Vagina (tissue), 2 donors: ENCODE measurements at regions not wholly inside any gene's neighbourhood (a gene's known extent, or its start where the extent isn't known, plus 50 kb on each side); places are given as distances from the start of the nearest gene placed in this dataset.

ENCODE experiments used
- DNase-seq, 2 donors: peaks; one replicate each; pipeline ENCODE4 v3.0.0-alpha.2; 2017; ENCODE audit errors: extremely low spot score in 2 of 2
- H3K27ac ChIP-seq: fragments of 200-600 bp; sonication (generic); one replicate; pipeline ENCODE4 v1.5.1; 2019
- H3K27me3 ChIP-seq: fragments of 200-600 bp; sonication (generic); one replicate; pipeline ENCODE4 v1.5.1; 2019
- H3K36me3 ChIP-seq, 2 donors: fragments of 200-600 bp; sonication (generic); one replicate each; pipeline ENCODE4 v1.5.1; 2017 to 2019
- H3K4me1 ChIP-seq: fragments of 200-600 bp; sonication (generic); one replicate; pipeline ENCODE4 v1.5.1; 2019
- H3K4me3 ChIP-seq, 2 donors: fragments of 200-600 bp; sonication (generic); 1 replicate in 1 of 2; 2 replicates in 1 of 2; pipeline ENCODE4 v1.5.1; 2016 to 2019
- H3K9me3 ChIP-seq: fragments of 200-600 bp; sonication (generic); one replicate; pipeline ENCODE4 v1.5.1; 2019
- POLR2A ChIP-seq, 2 donors: fragments of 450-650 bp; IDR thresholded peaks; one replicate each; pipeline ENCODE4 v1.6.1; 2017; ENCODE audit warnings: antibody characterized with exemption in 2 of 2, mild to moderate bottlenecking in 2 of 2, moderate library complexity in 2 of 2
- POLR2AphosphoS5 ChIP-seq, 2 donors: sonication (generic); formaldehyde crosslinking; IDR thresholded peaks; one replicate each; pipeline ENCODE4 v1.9.0; 2017; ENCODE audit warnings: antibody characterized with exemption in 2 of 2, mild to moderate bottlenecking in 2 of 2, low read depth in 1 of 2; ENCODE audit not compliant: insufficient read depth in 1 of 2
- intact Hi-C: fragments of 100-400 bp; cut with DNase I; formaldehyde crosslinking; loops from one replicate; pipeline ENCODE4 v1.15.1; 2023
- TF ChIP-seq, protein P1 (sequence below), 3 experiments: fragments of 450-650 bp in 2 of 3; fragments of 200-600 bp in 1 of 3; sonication (generic) in 1 of 3; IDR thresholded peaks; one replicate each; pipeline ENCODE4 v1.5.1; 2017 to 2019; ENCODE audit warnings: antibody characterized with exemption in 3 of 3, mild to moderate bottlenecking in 2 of 3, moderate library complexity in 2 of 3

DNA sequence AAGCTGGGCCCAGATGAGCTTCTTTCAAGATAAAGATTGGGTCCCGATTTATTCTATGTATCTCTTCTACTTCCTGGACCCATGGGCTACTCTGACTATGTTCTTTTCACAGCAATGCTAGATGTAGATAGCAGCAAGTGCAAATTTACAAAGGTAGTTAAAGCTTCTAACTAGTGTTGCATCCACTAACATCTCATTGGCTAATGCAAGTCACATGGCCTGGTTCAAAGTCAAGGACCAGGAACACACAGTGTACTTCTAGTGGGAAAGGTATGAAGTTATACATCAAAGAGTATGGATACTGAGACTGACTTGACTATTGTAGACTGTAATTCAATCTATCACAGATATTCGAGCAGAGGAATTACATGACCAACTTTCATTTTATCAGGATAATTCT is 588.8 kb downstream of the PLA2G4A start:
- Histone ChIP-seq H3K4me1 (no peaks in the 10 kb centered on the region), H3K9me3 (no peaks in the 10 kb centered on the region), H3K4me3 (no peak overlapping the region), H3K27ac (no peak overlapping the region), H3K36me3 (no peaks in the 10 kb centered on the region), H3K27me3 (no peaks in the 10 kb centered on the region)
- TF ChIP-seq, protein P1, sequence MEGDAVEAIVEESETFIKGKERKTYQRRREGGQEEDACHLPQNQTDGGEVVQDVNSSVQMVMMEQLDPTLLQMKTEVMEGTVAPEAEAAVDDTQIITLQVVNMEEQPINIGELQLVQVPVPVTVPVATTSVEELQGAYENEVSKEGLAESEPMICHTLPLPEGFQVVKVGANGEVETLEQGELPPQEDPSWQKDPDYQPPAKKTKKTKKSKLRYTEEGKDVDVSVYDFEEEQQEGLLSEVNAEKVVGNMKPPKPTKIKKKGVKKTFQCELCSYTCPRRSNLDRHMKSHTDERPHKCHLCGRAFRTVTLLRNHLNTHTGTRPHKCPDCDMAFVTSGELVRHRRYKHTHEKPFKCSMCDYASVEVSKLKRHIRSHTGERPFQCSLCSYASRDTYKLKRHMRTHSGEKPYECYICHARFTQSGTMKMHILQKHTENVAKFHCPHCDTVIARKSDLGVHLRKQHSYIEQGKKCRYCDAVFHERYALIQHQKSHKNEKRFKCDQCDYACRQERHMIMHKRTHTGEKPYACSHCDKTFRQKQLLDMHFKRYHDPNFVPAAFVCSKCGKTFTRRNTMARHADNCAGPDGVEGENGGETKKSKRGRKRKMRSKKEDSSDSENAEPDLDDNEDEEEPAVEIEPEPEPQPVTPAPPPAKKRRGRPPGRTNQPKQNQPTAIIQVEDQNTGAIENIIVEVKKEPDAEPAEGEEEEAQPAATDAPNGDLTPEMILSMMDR (IDR thresholded peaks at IDR 0.05), result no peak
- no peak for TF ChIP-seq POLR2A (IDR thresholded peaks at IDR 0.05)
- no peak for DNase-seq
- intact Hi-C loops, result no loop called here

DNA sequence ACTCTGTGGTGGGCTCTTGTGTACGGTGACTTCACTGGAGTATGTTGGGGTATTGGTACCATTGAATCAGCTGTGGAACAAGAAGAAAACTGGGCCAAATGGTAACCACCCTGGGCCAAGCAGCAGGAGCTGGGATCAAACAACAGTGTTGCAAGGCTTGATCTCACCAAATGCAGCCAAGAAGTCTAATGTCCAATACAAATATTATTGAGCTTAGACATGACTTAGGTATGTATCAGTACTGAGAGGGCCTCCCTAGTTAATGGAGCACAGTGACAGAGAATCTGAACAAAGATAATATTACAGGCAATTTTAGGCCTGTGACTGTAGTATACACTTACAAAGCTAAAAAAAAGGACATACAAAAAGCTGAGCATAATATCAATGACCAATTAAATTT is 604.8 kb downstream of the PLA2G4A start:
- TF ChIP-seq POLR2AphosphoS5 (IDR thresholded peaks at IDR 0.05; ENCODE audit: insufficient read depth in 1 of 2, low read depth in 1 of 2) (no peak), POLR2A (IDR thresholded peaks at IDR 0.05) (no peak)
- TF ChIP-seq, protein P1 (IDR thresholded peaks at IDR 0.05), result no peak
- Histone ChIP-seq H3K9me3 (no peaks in the 10 kb centered on the region), H3K27ac (no peak overlapping the region), H3K27me3 (no peaks in the 10 kb centered on the region), H3K36me3 (no peaks in the 10 kb centered on the region), H3K4me1 (no peaks in the 10 kb centered on the region), H3K4me3 (no peak overlapping the region)
- intact Hi-C loops, result no loop called here
- no peak for DNase-seq

DNA sequence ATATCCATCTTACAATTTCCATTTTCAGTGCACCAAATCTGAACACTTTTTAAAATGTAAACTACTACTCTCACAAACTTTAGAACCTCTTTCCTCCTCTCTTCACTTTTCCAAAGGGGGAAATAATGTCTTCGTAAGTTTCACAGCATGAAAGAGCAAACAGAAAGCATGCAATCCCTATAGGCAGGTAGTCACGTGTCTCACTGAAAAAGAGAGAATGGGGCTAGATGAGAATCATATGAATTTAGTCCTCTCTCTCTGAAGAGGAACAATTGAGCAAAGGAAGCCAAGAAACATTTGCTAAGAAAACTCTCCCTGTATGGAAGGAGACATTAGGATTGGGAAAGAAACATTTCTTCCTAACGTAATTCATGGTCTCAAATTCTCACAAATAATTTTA is 613.9 kb downstream of the PLA2G4A start:
- no peaks in the 10 kb centered on the region for H3K36me3 ChIP-seq
- H3K27me3 ChIP-seq, result no peaks in the 10 kb centered on the region
- intact Hi-C loops, result no loop called here
- no peak overlapping the region for H3K27ac ChIP-seq
- no peaks in the 10 kb centered on the region for H3K4me1 ChIP-seq
- TF ChIP-seq, protein P1 (IDR thresholded peaks at IDR 0.05), result no peak
- no peak for TF ChIP-seq POLR2AphosphoS5 (IDR thresholded peaks at IDR 0.05; ENCODE audit: insufficient read depth in 1 of 2, low read depth in 1 of 2)
- no peak for TF ChIP-seq POLR2A (IDR thresholded peaks at IDR 0.05)
- H3K4me3 ChIP-seq, result no peak overlapping the region
- no peaks in the 10 kb centered on the region for H3K9me3 ChIP-seq
- DNase-seq, result no peak

DNA sequence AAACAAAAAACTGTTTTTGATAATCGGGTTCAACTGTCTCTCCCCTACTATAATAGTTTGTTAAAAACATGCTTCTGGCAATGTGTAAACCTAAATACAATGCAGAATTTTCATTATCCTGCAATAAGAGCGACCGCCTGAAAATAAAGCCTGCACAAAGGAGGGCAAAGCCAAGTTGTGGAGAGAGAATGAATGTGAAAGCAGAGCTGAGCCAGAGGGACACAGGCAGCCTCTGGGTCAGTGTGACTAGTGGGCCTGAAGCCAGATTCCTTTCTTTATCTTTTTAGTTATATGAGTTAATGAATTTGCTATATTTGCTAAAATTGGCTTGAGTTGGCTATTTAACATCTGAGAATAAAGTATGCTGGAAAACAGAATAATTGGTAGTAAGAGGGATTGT is 615.2 kb downstream of the PLA2G4A start:
- TF ChIP-seq POLR2AphosphoS5 (IDR thresholded peaks at IDR 0.05; ENCODE audit: insufficient read depth in 1 of 2, low read depth in 1 of 2), result no peak
- no peak for TF ChIP-seq POLR2A (IDR thresholded peaks at IDR 0.05)
- TF ChIP-seq, protein P1 (IDR thresholded peaks at IDR 0.05), result no peak
- no peak for DNase-seq
- Histone ChIP-seq H3K9me3 (no peaks in the 10 kb centered on the region), H3K4me1 (no peaks in the 10 kb centered on the region), H3K36me3 (no peaks in the 10 kb centered on the region), H3K27ac (no peak overlapping the region), H3K4me3 (no peak overlapping the region), H3K27me3 (no peaks in the 10 kb centered on the region)
- intact Hi-C loops, result no loop called here

DNA sequence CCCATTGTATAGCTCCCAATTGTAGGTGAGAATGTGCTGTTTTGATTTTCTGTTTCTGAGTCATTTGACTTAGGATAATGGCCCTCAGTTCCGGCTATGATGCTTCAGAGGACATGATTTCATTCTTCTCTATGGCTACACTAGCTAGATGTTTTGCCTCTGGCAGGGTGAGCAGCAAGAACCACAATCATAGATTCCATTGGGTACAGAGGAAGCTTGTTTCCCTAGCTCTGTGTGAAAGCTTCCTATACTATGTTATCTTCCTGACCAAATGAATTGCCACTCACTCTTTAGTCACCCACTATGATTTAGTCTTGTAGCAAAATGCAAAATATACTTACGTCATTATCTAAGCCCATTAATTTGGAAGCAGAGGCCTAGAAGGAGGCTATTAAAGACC is 616.3 kb downstream of the PLA2G4A start:
- DNase-seq, result no peak
- H3K36me3 ChIP-seq, result no peaks in the 10 kb centered on the region
- H3K4me3 ChIP-seq, result no peak overlapping the region
- no peaks in the 10 kb centered on the region for H3K4me1 ChIP-seq
- no peaks in the 10 kb centered on the region for H3K27me3 ChIP-seq
- no peak for TF ChIP-seq POLR2A (IDR thresholded peaks at IDR 0.05)
- TF ChIP-seq, protein P1 (IDR thresholded peaks at IDR 0.05), result no peak
- no peak for TF ChIP-seq POLR2AphosphoS5 (IDR thresholded peaks at IDR 0.05; ENCODE audit: insufficient read depth in 1 of 2, low read depth in 1 of 2)
- intact Hi-C loops, result loop anchor here (5.0 kb wide), 1 partner anchor 1728 kb away; no protein-coding TSS in a partner anchor
- no peak overlapping the region for H3K27ac ChIP-seq
- no peaks in the 10 kb centered on the region for H3K9me3 ChIP-seq
